Fibroblast of lung (primary cell): ENCODE measurements at regions not wholly inside any gene's neighbourhood (a gene's known extent, or its start where the extent isn't known, plus 50 kb on each side); places are given as distances from the start of the nearest gene placed in this dataset.
"Not testable (repeated sequence)": the region's sequence is repeated elsewhere in the genome, so short reads cannot be mapped to it uniquely, and the experiment has no call there.

Source experiments
- EZH2 ChIP-seq: IDR thresholded peaks from 2 replicates; pipeline ENCODE4 v1.5.1; 2012; ENCODE audit warnings: low read length, control low read depth, mild to moderate bottlenecking; ENCODE audit errors: missing control alignments
- TF ChIP-seq, protein P1 (sequence below), 2 donors: IDR thresholded peaks in 1 of 2; conservative IDR thresholded peaks in 1 of 2; 1 replicate in 1 of 2; 2 replicates in 1 of 2; pipeline ENCODE4 v1.5.1; 2011 to 2012; ENCODE audit warnings: low read length in 2 of 2, control low read depth in 1 of 2, inconsistent platforms in 1 of 2, low read depth in 1 of 2, mild to moderate bottlenecking in 1 of 2

DNA sequence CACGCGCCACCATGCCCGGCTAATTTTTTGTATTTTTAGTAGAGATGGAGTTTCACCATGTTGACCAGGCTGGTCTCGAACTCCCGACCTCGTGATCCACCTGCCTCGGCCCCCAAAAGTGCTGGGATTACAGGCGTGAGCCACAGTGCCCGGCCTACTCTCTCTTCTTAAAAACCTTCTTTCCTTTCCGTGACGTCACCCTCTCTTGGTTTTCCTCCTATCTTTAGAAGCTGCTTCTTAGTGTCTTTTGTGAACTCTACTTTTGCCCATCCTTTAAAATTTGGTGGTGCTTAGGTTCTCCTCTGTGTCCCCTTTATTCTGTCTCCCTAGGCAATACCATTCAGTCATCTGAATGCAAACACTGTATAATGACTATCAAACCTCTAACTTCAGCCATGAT is 311.2 kb upstream of the KITLG start:
- TF ChIP-seq, protein P1, sequence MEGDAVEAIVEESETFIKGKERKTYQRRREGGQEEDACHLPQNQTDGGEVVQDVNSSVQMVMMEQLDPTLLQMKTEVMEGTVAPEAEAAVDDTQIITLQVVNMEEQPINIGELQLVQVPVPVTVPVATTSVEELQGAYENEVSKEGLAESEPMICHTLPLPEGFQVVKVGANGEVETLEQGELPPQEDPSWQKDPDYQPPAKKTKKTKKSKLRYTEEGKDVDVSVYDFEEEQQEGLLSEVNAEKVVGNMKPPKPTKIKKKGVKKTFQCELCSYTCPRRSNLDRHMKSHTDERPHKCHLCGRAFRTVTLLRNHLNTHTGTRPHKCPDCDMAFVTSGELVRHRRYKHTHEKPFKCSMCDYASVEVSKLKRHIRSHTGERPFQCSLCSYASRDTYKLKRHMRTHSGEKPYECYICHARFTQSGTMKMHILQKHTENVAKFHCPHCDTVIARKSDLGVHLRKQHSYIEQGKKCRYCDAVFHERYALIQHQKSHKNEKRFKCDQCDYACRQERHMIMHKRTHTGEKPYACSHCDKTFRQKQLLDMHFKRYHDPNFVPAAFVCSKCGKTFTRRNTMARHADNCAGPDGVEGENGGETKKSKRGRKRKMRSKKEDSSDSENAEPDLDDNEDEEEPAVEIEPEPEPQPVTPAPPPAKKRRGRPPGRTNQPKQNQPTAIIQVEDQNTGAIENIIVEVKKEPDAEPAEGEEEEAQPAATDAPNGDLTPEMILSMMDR (conservative IDR thresholded peaks at IDR 0.05 in 1 of 2, IDR thresholded peaks at IDR 0.05 in 1 of 2; ENCODE audit: low read depth in 1 of 2, low read length in 2 of 2): not testable (repeated sequence)
- not testable (repeated sequence) for TF ChIP-seq EZH2
